GM12878 (cell line): ENCODE measurements at regions not wholly inside any gene's neighbourhood (a gene's known extent, or its start where the extent isn't known, plus 50 kb on each side); places are given as distances from the start of the nearest gene placed in this dataset.

ENCODE experiments used
- ATAC-seq: fragments of 200-7000 bp; cut with Tn5 transposase; 3 replicates; pipeline ENCODE4 v1.9.1; 2020; ENCODE audit warnings: mild to moderate bottlenecking, moderate library complexity
- BruUV-seq: library from RNA; stranded (reverse); fragments of 400-500 nt; replicated peaks from 2 replicates; lab custom pipeline; 2021; lab: Mats Ljungman, UMichigan
- CTCF ChIA-PET: fragments of 300-600 bp; sonication (Branson Sonifier 250); formaldehyde crosslinking; extraction: SDS; loops from one replicate; lab custom pipeline; 2021; ENCODE audit warnings: inconsistent platforms; lab: Yijun Ruan, JAX
- POLR2A ChIA-PET: fragments of 350-600 bp; formaldehyde crosslinking; extraction: SDS; loops from one replicate; lab custom pipeline; 2021; ENCODE audit warnings: inconsistent platforms; lab: Charles Lee
- RAD21 ChIA-PET: fragments of 300-600 bp; sonication (Branson Sonifier 250); formaldehyde crosslinking; loops from one replicate; lab custom pipeline; 2023; ENCODE audit warnings: antibody characterized with exemption; ENCODE audit not compliant: unreplicated experiment; lab: Charles Lee
- SMC1A ChIA-PET: fragments of 300-600 bp; sonication (Branson Sonifier 250); formaldehyde crosslinking; loops from one replicate; lab custom pipeline; 2023; ENCODE audit not compliant: unreplicated experiment, uncharacterized antibody; lab: Charles Lee
- DNase-seq: peaks from one replicate; pipeline ENCODE4 v3.0.0-alpha.2; 2011; ENCODE audit warnings: low read depth, low spot score
- FAIRE-seq: peaks from 3 replicates; lab custom pipeline; 2011; peaks lifted over from hg19 to GRCh38; lab: Jason Lieb, UNC
- H2AFZ ChIP-seq: 2 replicates; pipeline ENCODE4 v1.6.0; 2011; ENCODE audit warnings: low read depth, low read length, control low read depth; ENCODE audit not compliant: control insufficient read depth
- H3K27ac ChIP-seq: 2 replicates; pipeline ENCODE4 v1.5.1; 2011; ENCODE audit warnings: control low read depth; ENCODE audit not compliant: control insufficient read depth, insufficient read depth
- H3K27me3 ChIP-seq, 2 experiments: replicated peaks in 1 of 2; 2 replicates each; pipeline versions ENCODE4 v1.6.0 to v1.6.1; 2011; ENCODE audit warnings: low read length in 1 of 2; ENCODE audit not compliant: control insufficient read depth in 2 of 2, insufficient read depth in 2 of 2
- H3K36me3 ChIP-seq, 2 experiments: 2 replicates each; pipeline ENCODE4 v1.5.1; 2011; ENCODE audit warnings: low read length in 1 of 2; ENCODE audit not compliant: control insufficient read depth in 2 of 2, insufficient read depth in 2 of 2
- H3K4me1 ChIP-seq: 2 replicates; pipeline ENCODE4 v1.6.1; 2011; ENCODE audit warnings: mild to moderate bottlenecking, low read length, moderate library complexity, mixed read lengths; ENCODE audit not compliant: control insufficient read depth, insufficient read depth
- H3K4me2 ChIP-seq: 2 replicates; pipeline ENCODE4 v1.6.0; 2011; ENCODE audit warnings: control low read depth; ENCODE audit not compliant: control insufficient read depth, insufficient read depth
- H3K4me3 ChIP-seq: fragments of 200-600 bp; sonication (generic); 2 replicates; pipeline ENCODE4 v1.5.1; 2016
- H3K79me2 ChIP-seq: 2 replicates; pipeline ENCODE4 v1.6.0; 2011; ENCODE audit warnings: low read length; ENCODE audit not compliant: control insufficient read depth, insufficient read depth
- H3K9ac ChIP-seq: 2 replicates; pipeline ENCODE4 v1.8.0; 2011; ENCODE audit warnings: low read length, control low read depth, mixed read lengths; ENCODE audit not compliant: control insufficient read depth, insufficient read depth
- H3K9me3 ChIP-seq: replicated peaks from 3 replicates; pipeline ENCODE4 v1.5.1; 2011; ENCODE audit warnings: mild to moderate bottlenecking, low read length; ENCODE audit not compliant: control insufficient read depth, insufficient read depth
- H4K20me1 ChIP-seq: 2 replicates; pipeline ENCODE4 v1.6.0; 2011; ENCODE audit not compliant: control insufficient read depth, insufficient read depth
- CEBPZ ChIP-seq: fragments of 150-350 bp; IDR thresholded peaks from 2 replicates; pipeline ENCODE4 v1.6.1; 2016; ENCODE audit warnings: low read depth, low read length
- CHD2 ChIP-seq: IDR thresholded peaks from 2 replicates; pipeline ENCODE4 v1.6.1; 2011; ENCODE audit warnings: low read depth, low read length, improper control_type of control experiment, borderline replicate concordance
- CHD4 ChIP-seq: fragments of 200-600 bp; sonication (generic); IDR thresholded peaks from 2 replicates; pipeline ENCODE4 v1.6.1; 2016; ENCODE audit warnings: mild to moderate bottlenecking
- FOXM1 ChIP-seq: IDR thresholded peaks from 2 replicates; pipeline ENCODE4 v1.6.1; 2012; ENCODE audit warnings: low read depth, mild to moderate bottlenecking, inconsistent platforms, low read length, moderate library complexity
- GATAD2B ChIP-seq: fragments of 450-650 bp; conservative IDR thresholded peaks from 2 replicates; pipeline ENCODE4 v1.6.1; 2017; ENCODE audit warnings: low read depth, mild to moderate bottlenecking, moderate library complexity
- HDAC6 ChIP-seq: fragments of 200-600 bp; sonication (generic); IDR thresholded peaks from one replicate; pipeline ENCODE4 v1.8.0; 2017; ENCODE audit warnings: antibody characterized with exemption; ENCODE audit not compliant: unreplicated experiment
- IKZF2 ChIP-seq, 2 experiments: fragments of 450-650 bp; IDR thresholded peaks; 2 replicates each; pipeline ENCODE4 v1.6.1; 2017; ENCODE audit warnings: mild to moderate bottlenecking in 2 of 2, moderate library complexity in 2 of 2
- NFIC ChIP-seq: IDR thresholded peaks from 2 replicates; pipeline ENCODE4 v1.6.1; 2012; ENCODE audit warnings: low read depth, mild to moderate bottlenecking, inconsistent platforms, low read length, moderate library complexity
- NR2C2 ChIP-seq: IDR thresholded peaks from 2 replicates; pipeline ENCODE4 v1.6.1; 2011; ENCODE audit warnings: borderline replicate concordance, low read depth; ENCODE audit not compliant: control insufficient read depth, insufficient read length
- PAX5 ChIP-seq: IDR thresholded peaks from 2 replicates; pipeline ENCODE4 v1.6.1; 2011; ENCODE audit warnings: low read depth, low read length, borderline replicate concordance
- RFX5 ChIP-seq: IDR thresholded peaks from 2 replicates; pipeline ENCODE4 v1.6.1; 2011; ENCODE audit warnings: low read depth, low read length, improper control_type of control experiment
- SMAD5 ChIP-seq: IDR thresholded peaks from 2 replicates; pipeline ENCODE4 v1.6.1; 2016; ENCODE audit warnings: antibody characterized with exemption, low read depth
- SP1 ChIP-seq: IDR thresholded peaks from one replicate; pipeline ENCODE4 v1.6.1; 2011; ENCODE audit warnings: low read depth, low read length
- YY1 ChIP-seq: IDR thresholded peaks from 2 replicates; pipeline ENCODE4 v1.6.1; 2011; ENCODE audit warnings: low read depth, mild to moderate bottlenecking, low read length
- ZBTB33 ChIP-seq: fragments of 450-650 bp; IDR thresholded peaks from 2 replicates; pipeline ENCODE4 v1.6.1; 2017; ENCODE audit warnings: mild to moderate bottlenecking
- WGBS: methylation state at CpG from one replicate; pipeline ENCODE4 v1.1.6; 2016; ENCODE audit warnings: low lambda C conversion rate; ENCODE audit not compliant: insufficient replicate concordance, insufficient coverage; ENCODE audit errors: missing lambda C conversion rate; 5-methylcytosine and 5-hydroxymethylcytosine counted together
- in situ Hi-C: fragments of 300-500 bp; cut with MboI; formaldehyde crosslinking; loops from 9 replicates; pipeline ENCODE4 v1.14.3; 2018; ENCODE audit warnings: mixed read lengths
- intact Hi-C: fragments of 100-400 bp; cut with micrococcal nuclease; formaldehyde crosslinking; loops from one replicate; pipeline ENCODE4 v1.14.2; 2022; ENCODE audit not compliant: unreplicated experiment

GRCh38 chr6:113009682-113010081 lies 662.6 kb downstream of the RFPL4B start:
- H3K4me2 ChIP-seq: no peak overlapping the region
- H3K9me3 ChIP-seq: no peaks in the 10 kb centered on the region
- ChIA-PET POLR2A (interaction anchor here (0.6 kb wide), 1 partner anchor 563 kb away, joined by 4 read pairs; no protein-coding TSS in a partner anchor), SMC1A (interaction anchor here (1.1 kb wide), 1 partner anchor 15 kb away, joined by 3 read pairs; no protein-coding TSS in a partner anchor), CTCF (interaction anchor here (1.2 to 1.6 kb wide), 3 partner anchors 8 to 898 kb away, joined by 3 to 4 read pairs (median 4); no protein-coding TSS in a partner anchor), RAD21 (no interaction called here)
- no peak overlapping the region for H3K27ac ChIP-seq
- ATAC-seq: no peak
- TF ChIP-seq GATAD2B: no peak
- TF ChIP-seq PAX5: no peak
- no peak for TF ChIP-seq CHD2
- TF ChIP-seq HDAC6: no peak
- TF ChIP-seq CHD4: no peak
- no peak for TF ChIP-seq FOXM1
- no peak for TF ChIP-seq IKZF2 (IDR thresholded peaks at IDR 0.05)
- TF ChIP-seq SP1: no peak
- no peak for TF ChIP-seq RFX5
- TF ChIP-seq YY1: no peak
- TF ChIP-seq NFIC: no peak
- no peak for TF ChIP-seq SMAD5
- no peak for TF ChIP-seq CEBPZ
- TF ChIP-seq ZBTB33: no peak
- TF ChIP-seq NR2C2: no peak
- no peaks in the 10 kb centered on the region for H3K36me3 ChIP-seq
- DNase-seq: no peak
- FAIRE-seq: no peak
- H3K9ac ChIP-seq: no peak overlapping the region
- no peaks in the 10 kb centered on the region for H3K27me3 ChIP-seq
- H4K20me1 ChIP-seq: no peaks in the 10 kb centered on the region
- intact Hi-C loops (no loop called here), in situ Hi-C loops (no loop called here)
- H3K4me1 ChIP-seq: no peaks in the 10 kb centered on the region
- no TSS peak for BruUV-seq
- no peak overlapping the region for H2AFZ ChIP-seq
- 0% methylated on average over 1 of the region's 1 CpG for WGBS
- no peaks in the 10 kb centered on the region for H3K79me2 ChIP-seq
- no peak overlapping the region for H3K4me3 ChIP-seq
